Stimulated activated CD8-positive, alpha-beta memory T cell treated with anti-CD3 and anti-CD28 coated beads, Interleukin-7, amount 100 ng/mL, for 48 hours (primary cell): ENCODE measurements at regions not wholly inside any gene's neighbourhood (a gene's known extent, or its start where the extent isn't known, plus 50 kb on each side); places are given as distances from the start of the nearest gene placed in this dataset.

Experiments used
- DNase-seq, 2 donors: peaks; one replicate each; pipeline ENCODE4 v3.0.0-alpha.2; 2020; ENCODE audit warnings: low read depth in 1 of 2; ENCODE audit errors: extremely low read depth in 1 of 2

DNA sequence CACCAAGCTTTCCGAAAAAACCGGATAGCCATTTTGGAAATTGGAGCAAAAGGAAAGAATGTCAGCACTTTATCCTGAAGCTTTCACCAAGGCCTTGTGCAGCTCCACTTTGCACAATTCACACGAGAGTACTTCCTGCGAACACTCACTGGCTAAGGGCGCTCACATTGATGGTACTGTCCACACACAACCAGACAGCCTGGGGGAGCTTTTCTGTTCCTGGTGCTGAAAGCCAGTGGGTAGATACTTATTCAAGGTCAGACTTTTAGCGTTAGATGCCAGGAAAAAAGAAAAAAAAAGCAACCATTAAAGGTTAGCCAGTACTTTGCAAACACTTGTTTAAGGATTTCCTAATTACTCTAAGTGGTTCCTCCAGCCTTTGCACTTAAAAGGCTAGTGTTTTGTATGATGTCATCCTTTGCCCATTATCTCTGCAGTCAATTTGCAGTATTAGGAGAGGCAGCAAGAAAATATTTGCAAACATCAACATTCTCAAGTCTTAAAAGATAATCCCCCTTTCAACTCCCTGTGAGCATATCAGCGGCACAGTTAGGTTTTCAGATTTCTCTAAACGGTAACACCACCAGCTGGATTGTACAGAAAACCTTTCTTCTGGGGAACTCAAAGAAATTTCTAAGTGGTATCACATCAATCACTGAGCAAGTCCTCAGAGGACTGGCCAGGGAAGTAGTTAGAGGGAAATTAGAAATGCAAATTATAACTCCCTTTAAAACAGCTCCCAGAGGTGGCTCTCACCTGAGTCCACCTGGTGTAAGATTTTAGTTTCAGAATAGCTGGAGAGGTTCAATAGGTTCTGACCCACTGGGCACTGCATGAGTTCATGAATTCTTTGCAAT, 243.4 kb upstream of the IRX5 start:
- DNase-seq, result no peak

DNA sequence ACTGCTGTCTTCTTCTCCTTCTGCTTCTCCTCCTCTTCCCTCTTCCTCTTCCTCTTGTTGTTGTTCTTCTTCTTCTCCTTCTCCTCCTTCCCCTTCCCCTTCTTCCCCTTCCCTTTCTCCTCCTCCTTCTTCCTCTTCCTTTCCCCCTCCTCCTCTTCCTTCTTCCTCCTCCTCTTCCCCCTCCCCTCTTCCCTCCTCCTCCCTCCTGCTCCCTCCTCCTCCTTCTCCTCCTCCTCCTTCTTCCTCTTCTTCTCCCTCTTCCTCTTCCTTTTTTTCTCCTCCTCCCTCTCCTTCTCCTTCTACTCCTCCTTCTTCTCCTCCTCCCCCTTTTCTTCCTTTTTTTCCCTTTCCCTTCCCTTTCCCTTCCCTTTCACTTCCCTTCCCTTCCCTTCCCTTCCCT, 245.0 kb upstream of the IRX5 start:
- DNase-seq, result no peak

DNA sequence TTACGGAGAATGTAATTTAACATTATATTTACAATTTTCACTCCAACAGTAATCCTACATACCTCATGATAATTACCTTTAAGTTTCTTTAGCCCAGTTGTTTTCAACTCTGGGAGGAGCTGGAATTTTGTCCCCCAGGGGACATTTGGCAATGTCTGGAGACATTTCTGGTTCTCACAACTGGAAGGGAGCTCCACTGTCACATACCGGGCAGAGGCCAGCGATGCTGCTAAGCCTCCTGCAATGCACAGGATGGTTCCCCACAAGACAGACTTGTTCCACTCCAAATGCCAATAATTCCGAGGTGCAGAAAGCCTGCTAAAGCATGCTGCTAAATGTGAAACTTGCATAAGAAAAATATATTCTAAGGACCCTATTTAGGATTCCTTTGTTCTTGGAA, 251.1 kb upstream of the IRX5 start:
- no peak for DNase-seq

DNA sequence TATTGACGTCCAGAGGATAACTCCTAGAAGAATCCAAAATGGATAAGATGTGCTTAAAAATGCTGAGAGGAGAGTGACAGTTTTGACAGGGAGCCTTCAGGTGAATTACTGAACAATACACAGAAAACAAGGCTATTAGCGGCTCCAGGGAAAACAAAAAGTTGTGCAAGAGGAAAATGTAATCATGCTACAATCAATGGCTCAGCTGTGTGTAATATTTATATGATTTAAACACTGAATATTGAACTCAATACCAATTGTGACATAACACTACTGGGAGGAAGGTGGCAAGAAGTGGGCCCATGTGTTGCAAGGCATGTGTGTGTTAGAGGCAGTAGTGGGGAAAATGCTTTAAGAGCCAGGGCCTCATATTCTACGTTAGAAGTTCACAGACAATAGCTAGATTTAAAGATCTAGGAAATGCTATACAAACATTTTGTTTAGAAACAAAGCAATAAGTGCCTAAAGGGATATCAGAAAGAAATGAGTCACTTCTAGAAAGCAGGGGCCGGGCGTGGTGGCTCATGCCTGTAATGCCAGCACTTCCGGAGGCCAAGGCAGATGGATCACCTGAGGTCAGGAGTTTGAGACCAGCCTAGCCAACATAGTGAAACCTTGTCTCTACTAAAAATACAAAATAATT, 253.2 kb upstream of the IRX5 start:
- DNase-seq, result no peak

DNA sequence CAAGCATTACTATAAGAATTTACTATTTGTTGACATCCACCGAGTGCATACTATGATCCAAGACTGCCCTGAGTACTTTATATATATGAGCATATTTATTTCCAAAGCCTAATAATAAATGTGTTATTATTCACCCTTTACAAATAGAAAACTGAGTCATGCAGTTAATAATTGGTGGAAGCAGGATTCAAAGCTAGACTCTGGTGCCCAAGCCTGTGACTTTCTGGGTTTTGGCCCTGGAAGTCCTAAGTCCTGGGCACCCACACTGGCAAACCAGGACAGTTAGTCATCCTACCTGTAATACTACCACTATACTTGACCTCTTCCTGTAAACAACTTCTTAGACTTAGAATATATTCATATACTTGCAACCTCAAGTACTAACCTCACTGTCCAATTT, 257.4 kb upstream of the IRX5 start:
- DNase-seq, result no peak

DNA sequence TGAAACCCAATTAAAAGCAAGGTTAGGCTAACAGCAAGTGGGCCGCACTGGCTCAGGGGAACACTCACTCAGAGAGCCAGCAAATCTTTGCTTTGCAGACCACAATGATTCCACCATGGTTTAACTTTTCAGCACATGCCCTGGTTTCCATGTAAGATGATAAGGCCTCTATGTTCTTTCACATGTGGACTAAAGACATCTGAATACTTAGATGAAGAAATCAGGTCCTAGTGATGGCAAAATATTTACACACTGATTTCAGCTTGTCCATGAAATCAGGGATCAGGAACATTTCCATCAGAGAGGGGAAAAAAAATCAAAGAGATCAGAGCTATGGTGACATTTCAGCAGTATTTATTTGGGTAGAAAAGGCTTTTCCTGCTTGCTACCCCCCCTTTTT, 258.2 kb upstream of the IRX5 start:
- DNase-seq, result no peak

DNA sequence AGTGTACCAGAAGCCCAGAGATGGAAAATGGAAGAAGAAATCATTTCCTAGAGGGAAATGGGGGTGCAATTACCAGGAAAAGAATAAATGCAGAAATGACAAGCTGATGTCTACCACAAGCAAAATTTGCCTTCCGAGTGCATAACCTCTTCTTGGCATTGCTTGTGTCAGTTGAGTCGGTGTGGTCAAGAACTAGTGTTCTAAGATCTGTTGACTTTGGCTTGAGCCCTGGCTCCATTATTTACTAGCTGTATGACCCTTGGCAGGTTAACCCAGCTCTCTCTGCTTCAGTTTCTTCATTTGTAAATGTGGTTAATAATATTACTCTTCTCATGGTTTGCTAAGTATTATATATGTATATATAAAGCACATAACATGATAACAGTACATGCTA, 273.0 kb upstream of the IRX5 start:
- DNase-seq, result no peak

DNA sequence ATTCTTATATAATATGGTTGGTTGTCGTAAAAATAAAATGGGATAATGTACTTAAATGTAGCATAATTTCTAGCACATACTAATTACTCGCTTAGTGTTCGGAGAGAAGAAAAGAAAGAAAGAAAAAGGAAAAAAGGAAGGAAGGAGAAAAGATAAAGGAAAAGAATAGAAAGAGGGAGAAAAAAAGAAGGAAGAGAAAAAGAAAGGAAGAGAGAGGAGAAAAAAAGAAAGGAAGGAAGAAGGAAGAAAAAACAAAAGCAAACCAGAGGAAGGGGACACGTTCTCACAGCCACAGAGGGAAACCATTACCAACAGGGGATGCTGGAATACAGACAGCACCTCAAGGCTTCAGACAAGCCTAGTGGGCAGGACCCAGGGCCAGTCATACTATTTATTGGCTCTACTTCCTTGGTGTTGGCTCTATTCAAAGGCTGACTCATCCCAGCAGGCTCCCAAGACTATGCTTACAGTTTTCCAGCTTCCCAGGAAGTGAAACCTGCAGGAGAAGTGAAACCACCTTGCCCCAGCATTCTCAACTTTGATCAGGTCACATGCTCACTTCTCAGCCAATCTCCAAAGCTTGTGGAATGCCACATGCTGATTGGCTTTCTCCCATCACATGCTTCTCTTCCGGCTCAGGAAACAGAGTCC, 273.5 kb upstream of the IRX5 start:
- no peak for DNase-seq

DNA sequence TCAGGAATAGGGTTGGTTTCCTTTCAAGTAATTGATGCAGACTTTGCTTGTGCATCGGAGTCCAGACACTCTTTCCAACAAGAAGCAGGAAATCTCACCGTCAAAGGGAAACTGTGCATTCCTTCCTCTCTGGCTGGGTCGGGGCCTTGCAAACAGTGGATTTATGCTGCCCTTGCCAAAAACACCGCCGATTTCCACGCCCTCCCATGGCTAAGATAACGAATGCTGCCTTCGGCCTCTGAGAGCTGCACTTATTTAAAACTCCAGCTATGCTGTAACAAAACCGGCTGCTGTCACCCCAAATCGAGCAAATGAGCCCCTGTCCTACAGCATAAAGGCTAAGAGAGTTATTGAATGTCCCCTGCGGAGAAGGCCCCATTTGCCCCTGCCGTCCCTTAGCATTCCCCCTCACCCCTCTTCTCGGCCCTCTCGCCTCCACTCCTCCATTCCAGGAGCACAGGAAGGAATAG, 275.5 kb upstream of the IRX5 start:
- DNase-seq, result no peak

DNA sequence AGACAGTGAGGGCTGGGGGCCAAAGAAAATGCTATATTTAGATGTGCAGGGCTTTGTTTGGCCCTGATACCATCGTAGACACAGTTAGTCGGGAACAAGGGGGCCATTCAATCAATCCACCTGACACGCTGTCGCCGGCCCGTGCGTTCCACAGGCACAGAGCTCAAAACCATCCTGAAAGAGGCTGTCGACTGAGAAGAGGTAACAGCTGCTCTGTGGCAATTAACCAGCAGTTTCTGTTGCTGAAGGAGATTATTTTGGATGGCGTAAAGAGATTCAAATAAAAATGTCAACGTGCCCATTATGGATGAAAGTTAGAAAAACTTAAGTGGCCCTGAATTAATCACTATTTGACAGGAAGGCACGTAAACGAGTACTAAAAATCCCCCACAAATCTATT, 276.2 kb upstream of the IRX5 start:
- DNase-seq, result no peak

DNA sequence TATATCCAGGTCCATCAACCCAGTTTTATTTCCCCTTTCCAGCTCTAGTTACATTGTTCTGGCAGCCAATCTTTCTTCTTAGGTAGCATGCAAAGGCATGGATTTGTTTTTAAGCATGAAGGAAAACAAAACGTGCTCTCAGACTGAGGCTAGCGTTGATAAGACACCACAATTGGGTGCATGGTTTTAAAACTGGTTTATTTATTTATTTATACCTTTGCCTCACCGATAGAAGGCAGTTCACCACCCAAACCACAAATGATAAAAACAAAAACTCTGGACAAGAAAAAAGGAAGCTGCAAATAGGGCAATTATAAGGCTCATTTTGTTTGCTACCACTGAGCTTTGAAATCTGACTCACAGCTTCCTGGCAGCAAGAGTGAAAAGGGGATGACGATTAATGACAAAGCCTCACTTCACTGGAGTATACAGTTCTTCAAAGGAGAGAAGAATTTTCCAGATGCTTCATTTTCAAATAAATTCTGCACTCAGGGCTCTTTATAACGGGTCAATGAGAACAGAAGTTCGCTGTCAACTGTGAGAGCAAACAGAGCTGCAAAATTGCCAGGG, 278.4 kb upstream of the IRX5 start:
- no peak for DNase-seq

DNA sequence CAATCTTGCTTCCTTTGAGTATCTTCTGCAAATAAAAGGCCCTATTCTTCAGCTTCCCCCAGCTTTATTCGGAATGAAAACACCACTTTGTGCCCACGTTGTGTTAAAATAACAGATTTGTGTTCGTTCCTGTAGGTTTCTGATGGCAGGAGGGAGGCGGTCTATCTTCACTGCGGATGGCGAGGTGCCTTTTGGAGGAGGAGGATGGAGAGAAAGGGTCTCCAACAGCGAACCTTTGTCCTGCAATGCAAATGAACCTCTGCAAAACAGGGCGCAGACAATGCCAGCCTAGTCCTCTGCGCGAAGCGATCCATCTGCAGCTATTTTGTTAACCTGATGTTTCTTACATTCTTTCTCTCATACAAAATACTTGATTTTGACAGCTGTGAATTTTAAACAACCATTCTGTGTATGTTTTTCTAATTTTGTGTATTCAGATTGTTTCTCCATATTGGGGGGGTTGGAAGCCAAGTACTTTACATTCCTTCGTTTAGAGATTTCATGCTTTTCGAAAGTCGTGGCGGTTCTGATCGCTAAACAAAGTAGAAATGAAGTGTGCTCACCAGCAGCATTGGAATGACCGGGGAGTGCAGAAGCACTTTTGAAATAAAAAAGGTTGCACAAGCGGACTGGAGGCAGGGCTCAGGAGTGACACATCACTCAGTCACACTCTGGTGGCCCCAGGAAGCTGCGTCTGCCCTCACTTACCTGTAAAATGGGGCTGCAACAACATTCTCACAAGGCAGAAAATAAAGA, 279.0 kb upstream of the IRX5 start:
- no peak for DNase-seq

DNA sequence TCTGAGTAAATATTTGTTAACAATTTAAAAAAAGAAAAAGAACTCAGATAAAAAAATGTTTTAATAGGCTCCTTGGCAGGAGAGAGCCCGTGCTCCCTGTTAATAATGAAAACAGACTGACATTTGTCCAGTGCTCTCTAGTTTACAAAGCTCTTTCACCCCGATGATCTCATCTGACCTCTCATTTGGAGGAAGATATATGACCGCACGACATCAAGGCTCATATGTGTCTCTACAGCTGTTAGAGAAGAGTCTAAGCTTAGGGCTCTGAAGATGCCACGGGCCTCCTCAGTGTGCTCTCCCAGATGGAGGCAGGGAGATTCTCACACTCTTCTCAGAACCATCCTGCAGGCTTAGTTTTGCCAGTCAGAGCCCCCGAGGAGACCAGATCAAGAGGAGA, 280.8 kb upstream of the IRX5 start:
- no peak for DNase-seq

DNA sequence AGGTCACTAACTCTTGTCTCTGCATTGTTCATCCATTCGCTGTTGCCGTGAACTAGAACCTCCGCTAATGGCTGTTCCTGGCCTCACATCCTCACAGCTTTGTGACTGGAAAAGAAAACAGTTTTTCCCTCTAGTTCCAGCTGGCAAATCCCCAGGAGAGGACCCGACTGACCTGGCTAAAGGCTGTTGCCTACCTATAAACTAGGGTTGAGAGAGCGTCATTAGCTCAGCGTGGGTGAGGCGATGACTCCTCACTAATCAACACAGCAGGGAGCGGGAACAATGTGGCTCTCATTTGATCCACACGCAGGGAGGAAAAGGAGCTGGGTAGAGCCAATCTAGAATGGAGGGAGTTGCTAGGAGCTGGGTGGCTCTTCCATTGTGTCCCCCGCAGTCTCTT, 282.1 kb upstream of the IRX5 start:
- no peak for DNase-seq

DNA sequence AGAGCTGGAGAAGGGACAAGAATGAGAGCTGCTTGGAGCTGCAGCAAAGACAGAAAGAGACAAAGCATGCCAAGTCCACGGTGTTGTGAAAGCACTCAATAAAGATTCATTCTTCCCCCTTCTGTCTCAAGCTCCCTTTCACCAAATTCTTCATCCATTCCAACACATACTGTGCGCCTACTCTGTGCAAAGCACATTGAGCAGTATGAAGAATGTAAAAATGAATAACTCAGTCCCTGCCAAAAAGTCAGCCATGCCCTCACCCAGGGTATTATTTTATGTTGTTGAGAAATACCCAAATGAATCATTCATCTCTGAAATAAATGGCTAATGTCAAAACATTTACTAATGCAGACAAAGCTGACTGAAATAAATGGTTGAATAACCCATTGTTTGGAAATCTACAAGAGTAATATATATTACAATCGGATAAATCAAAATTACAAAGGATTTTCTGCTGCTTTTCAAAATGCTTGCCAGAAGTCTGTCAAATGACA, 282.9 kb upstream of the IRX5 start:
- DNase-seq, result no peak

DNA sequence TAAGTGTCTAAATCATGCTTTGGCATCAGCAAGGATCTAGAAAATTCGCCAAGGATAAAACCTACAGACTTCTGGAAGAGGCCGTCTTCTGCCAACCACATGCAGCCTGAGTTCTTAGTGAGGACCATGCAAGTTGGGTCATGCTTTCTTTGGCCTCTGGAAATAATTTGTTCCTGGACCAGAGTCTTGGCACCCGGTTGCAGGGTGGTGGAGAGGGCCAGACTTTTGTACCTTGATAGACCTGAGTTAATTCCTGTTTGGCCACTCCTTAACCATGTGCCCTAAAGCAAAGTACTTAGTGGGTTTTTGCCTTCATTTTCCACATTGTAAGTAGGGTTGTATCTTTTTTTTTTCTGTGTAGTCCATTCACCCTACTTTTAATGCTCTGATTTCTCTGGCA, 283.4 kb upstream of the IRX5 start:
- DNase-seq, result no peak

DNA sequence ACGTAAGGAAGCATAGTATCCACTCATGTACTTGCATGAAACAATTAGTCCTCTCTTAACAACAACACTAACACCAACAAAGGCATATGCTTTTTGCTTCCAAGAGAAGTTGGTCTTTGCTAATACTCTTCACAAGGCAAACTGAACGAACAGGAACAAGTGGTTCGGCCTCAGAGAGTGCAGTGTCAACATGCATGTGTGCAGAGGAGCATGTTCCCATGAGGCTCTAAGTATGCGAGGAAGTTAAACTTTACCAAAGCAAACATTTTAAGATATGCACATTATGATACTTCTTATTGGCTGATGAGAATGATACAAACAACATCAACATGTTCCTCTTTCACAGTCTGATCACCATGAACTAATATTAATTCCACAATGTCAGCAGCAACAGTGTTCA, 285.3 kb upstream of the IRX5 start:
- no peak for DNase-seq

DNA sequence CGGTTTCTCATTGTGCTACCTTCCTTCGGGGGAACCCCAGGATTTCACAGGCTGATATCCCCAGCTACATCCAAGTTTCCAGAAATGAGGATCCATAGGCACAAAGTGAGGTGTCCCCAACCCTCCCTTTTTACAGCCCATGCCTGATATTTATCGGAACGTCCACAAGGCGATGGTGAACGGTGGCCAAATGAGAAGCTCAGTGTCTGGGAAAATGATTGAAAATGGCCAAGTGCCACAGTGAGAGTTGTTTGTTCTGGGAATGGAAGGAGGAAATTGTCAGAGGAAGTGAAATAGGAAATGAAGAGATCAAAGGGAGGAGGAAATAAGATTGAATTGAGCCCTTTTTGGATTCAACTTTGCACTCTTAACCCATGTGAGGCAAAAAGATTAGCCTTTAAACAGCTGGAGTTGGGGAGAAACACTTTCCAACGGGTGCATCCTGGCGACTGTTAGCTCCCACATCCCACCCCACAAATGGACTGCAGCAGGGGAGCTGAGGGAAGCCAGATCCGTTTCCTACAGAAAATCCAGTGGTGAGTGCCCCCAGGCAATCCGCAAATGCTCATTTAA, 294.4 kb upstream of the IRX5 start:
- DNase-seq, result no peak

DNA sequence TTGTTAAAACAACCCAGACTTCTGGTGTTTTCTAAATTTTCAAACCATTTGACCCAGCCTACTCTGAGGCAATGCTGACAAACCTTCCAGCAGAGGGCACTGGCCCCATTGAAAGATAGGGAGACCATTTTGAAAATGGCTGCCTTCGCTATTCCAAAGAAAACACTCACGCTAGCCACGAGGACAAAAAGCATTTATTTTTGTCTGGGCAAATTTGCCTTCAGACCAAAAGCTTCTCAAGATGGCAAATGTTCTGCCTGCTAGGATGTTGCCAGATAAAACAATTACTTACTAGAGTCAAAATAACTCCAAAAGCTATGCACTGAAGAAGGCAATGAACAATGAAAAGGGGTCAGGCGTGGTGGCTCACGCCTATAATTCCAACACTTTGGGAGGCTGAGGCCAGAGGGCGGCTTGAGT, 296.7 kb upstream of the IRX5 start:
- no peak for DNase-seq
